Lower lobe of right lung (tissue), 2 donors: ENCODE measurements at regions not wholly inside any gene's neighbourhood (a gene's known extent, or its start where the extent isn't known, plus 50 kb on each side); places are given as distances from the start of the nearest gene placed in this dataset.

Experiments
- ATAC-seq, 2 donors: fragments of 200-7000 bp; cut with Tn5 transposase; one replicate each; pipeline ENCODE4 v1.9.1; 2020 to 2022; ENCODE audit warnings: mild to moderate bottlenecking in 2 of 2, moderate library complexity in 2 of 2
- DNase-seq: peaks from one replicate; pipeline ENCODE4 v3.0.0-alpha.2; 2020
- H3K27ac ChIP-seq: fragments of 200-600 bp; one replicate; pipeline ENCODE4 v1.8.0; 2022
- H3K27me3 ChIP-seq: fragments of 200-600 bp; one replicate; pipeline ENCODE4 v1.8.0; 2022; ENCODE audit warnings: low read depth
- H3K36me3 ChIP-seq: fragments of 200-600 bp; one replicate; pipeline ENCODE4 v1.8.0; 2022; ENCODE audit warnings: mild to moderate bottlenecking
- H3K4me1 ChIP-seq: fragments of 200-600 bp; one replicate; pipeline ENCODE4 v1.8.0; 2022
- H3K4me3 ChIP-seq: fragments of 200-600 bp; one replicate; pipeline ENCODE4 v1.8.0; 2022; ENCODE audit warnings: mild to moderate bottlenecking
- H3K9me3 ChIP-seq: fragments of 200-600 bp; one replicate; pipeline ENCODE4 v1.8.0; 2022
- intact Hi-C: fragments of 100-400 bp; cut with DNase I; formaldehyde crosslinking; loops from one replicate; pipeline ENCODE4 v1.11.0; 2022
- TF ChIP-seq, protein P1 (sequence below): fragments of 200-600 bp; IDR thresholded peaks from one replicate; pipeline ENCODE4 v1.8.0; 2022; ENCODE audit warnings: antibody characterized with exemption, mild to moderate bottlenecking
- donor health status: DM: no; HTN: yes; CAD: no; lungs with severe emphysema.

DNA sequence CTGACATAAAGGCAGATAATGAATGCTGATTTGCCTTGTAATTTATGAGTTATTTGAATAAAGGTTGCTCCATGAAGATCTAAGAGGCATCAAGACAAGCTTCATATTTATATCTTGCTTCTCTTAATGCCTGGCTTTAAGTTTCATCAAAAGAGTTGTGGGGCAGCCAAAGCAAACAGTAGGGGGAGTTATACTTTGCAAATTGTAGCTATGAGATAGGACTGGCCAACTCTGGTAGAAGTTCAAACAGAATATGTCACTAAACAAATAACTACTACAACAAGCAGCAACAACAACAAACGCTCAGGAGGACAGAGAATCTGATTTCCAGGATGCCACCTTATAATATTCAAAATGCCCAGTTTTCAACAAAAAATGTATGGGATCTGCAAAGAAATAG, 69.1 kb upstream of the PLAC1 start:
- ATAC-seq = peak in 1 of 2 donors; percentile 47

DNA sequence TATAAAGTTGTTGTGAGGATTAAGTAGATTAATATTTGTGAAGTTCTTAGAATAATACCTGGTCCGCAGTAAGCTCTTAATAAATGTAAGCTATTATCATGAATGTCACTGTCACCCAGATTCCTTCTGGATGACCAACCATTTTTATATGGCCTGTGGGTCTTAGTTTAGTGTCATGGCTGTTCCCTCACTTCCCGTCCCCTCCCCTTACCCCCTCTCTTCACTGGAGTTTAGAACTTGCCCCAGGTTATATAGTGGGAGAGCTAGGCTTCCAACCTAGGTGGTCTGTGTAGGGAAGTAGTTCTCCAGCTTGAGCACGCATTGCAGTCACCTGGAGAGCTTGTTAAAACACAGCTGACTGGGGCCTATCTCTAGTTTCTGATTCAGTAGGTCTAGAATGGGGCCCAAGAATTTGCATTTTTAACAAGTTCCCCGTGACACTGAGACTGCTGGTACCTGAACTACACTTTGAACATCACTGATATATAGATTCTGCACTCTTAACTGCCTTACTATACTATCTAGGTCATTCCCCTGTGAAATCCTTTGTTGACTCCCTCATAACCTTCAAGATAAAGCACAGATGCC, 66.9 kb upstream of the PLAC1 start:
- H3K36me3 ChIP-seq = no peaks in the 10 kb centered on the region
- no peaks in the 10 kb centered on the region for H3K4me1 ChIP-seq
- intact Hi-C loops = no loop called here
- ATAC-seq = no peak
- no peaks in the 10 kb centered on the region for H3K9me3 ChIP-seq
- H3K27ac ChIP-seq = no peak overlapping the region
- DNase-seq = no peak
- no peaks in the 10 kb centered on the region for H3K27me3 ChIP-seq
- no peak overlapping the region for H3K4me3 ChIP-seq
- TF ChIP-seq, protein P1, sequence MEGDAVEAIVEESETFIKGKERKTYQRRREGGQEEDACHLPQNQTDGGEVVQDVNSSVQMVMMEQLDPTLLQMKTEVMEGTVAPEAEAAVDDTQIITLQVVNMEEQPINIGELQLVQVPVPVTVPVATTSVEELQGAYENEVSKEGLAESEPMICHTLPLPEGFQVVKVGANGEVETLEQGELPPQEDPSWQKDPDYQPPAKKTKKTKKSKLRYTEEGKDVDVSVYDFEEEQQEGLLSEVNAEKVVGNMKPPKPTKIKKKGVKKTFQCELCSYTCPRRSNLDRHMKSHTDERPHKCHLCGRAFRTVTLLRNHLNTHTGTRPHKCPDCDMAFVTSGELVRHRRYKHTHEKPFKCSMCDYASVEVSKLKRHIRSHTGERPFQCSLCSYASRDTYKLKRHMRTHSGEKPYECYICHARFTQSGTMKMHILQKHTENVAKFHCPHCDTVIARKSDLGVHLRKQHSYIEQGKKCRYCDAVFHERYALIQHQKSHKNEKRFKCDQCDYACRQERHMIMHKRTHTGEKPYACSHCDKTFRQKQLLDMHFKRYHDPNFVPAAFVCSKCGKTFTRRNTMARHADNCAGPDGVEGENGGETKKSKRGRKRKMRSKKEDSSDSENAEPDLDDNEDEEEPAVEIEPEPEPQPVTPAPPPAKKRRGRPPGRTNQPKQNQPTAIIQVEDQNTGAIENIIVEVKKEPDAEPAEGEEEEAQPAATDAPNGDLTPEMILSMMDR = no peak

More for the DNA sequence above, 69.1 kb upstream of the PLAC1 start:
- H3K27ac ChIP-seq = no peak overlapping the region
- intact Hi-C loops = no loop called here
- no peaks in the 10 kb centered on the region for H3K27me3 ChIP-seq
- TF ChIP-seq, protein P1 = no peak
- H3K4me3 ChIP-seq = no peak overlapping the region
- no peaks in the 10 kb centered on the region for H3K4me1 ChIP-seq
- no peaks in the 10 kb centered on the region for H3K36me3 ChIP-seq
- H3K9me3 ChIP-seq = no peaks in the 10 kb centered on the region
- no peak for DNase-seq

DNA sequence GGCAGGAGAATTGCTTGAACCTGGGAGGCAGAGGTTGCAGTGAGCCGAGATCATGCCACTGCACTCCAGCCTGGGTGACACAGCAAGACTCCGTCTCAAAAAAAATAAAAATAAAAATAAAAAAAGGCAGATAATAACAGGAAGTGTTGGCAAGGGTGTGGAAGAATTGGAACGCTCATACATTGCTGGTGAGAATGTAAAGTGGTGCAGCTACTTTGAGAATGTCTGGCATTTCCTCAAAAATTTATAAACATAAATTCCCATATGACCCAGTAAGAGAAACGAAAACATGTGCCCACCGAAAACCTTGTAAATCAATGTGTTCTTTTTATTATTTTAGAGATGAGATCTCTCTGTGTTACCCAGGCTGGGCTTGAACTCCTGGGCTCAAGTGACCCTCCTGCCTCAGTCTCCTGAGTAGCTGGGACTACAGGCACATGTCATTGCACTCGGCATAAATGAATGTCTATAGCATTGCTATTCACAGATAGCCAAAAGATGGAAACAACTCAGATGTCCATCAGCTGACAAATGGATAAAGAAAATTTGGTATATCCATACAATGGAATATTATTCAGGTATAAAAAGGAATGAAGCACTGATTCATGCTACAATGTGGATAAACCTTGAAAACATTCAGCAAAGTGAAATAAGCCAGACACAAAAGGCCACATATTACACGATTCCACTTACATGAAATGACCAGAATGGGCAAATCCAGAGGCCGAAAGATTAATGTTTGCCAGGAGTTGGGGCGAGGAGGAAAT, 63.7 kb upstream of the PLAC1 start:
- ATAC-seq (no peak), DNase-seq (no peak)
- no peaks in the 10 kb centered on the region for H3K9me3 ChIP-seq
- H3K36me3 ChIP-seq = no peaks in the 10 kb centered on the region
- no peak overlapping the region for H3K27ac ChIP-seq
- TF ChIP-seq, protein P1 = no peak
- no peaks in the 10 kb centered on the region for H3K4me1 ChIP-seq
- H3K4me3 ChIP-seq = no peak overlapping the region
- intact Hi-C loops = no loop called here
- H3K27me3 ChIP-seq = no peaks in the 10 kb centered on the region

DNA sequence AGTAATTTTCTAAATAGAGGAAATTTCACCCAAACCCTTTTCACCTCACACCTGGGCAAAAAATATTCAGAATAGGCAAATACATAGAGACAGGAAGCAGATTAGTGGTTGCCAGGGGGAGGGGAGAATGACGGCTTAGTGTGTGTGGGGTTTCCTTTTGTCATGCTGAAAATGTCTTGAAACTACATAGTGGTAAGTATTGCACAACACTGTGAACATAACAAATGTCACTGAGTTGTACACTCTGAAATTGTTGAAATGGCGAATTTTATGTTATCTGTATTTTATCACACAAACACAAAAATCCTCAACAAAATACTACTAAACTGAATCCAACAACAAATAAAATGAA, 60.7 kb upstream of the PLAC1 start:
- H3K9me3 ChIP-seq = no peaks in the 10 kb centered on the region
- TF ChIP-seq, protein P1 = no peak
- DNase-seq (no peak), ATAC-seq (no peak)
- H3K27ac ChIP-seq = no peak overlapping the region
- no peaks in the 10 kb centered on the region for H3K27me3 ChIP-seq
- H3K4me1 ChIP-seq = no peaks in the 10 kb centered on the region
- H3K4me3 ChIP-seq = no peak overlapping the region
- intact Hi-C loops = no loop called here
- H3K36me3 ChIP-seq = no peaks in the 10 kb centered on the region

DNA sequence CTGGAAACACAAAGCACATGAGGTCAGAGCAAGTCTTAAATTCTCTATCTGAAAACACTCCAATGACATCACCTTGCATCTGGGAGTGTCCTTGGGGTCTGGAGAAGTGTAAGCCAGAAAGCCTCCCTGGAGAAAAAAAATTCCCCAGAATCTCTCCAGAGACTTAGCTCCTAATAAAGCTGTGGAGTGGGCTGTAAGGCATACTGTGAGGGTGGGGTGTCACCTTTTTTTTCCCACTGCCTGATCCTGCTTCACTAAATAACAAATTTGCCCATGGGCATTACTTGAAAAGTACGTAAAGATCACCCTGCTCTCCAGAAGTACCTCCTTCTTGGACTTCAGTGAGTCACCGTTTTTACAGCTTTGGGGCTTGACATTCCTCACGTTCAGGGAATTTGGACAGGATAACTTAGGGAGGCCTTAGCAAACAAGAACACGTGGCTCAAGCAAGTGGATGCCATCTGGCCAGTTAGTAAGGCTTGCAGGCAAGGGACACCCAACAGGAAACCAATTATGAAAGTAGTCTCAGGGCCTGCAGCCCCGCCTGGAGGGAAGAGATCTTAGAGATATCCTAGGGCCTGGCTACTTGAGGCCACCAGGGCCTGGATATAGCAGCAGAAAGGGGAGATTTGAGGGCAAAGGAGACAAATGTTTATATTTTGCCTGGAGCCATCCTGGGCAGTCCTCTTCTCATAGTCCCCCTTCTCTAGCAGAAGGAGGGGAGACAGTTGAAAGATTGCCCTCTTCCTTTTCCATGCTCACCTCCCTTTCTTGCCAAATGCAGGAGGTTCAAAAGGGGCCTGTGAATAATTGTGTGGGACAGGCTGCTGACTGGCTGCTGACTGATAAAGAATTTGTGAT, 60.1 kb upstream of the PLAC1 start:
- DNase-seq (peak; percentile 49), ATAC-seq (peak; percentile 91 to 96)
- H3K4me1 ChIP-seq = no peaks in the 10 kb centered on the region
- H3K4me3 ChIP-seq = no peak overlapping the region
- intact Hi-C loops = no loop called here
- H3K9me3 ChIP-seq = no peaks in the 10 kb centered on the region
- H3K36me3 ChIP-seq = no peaks in the 10 kb centered on the region
- no peaks in the 10 kb centered on the region for H3K27me3 ChIP-seq
- peak overlapping the region; percentile 24 for H3K27ac ChIP-seq
- TF ChIP-seq, protein P1 = no peak
